GM12865 (cell line): ENCODE measurements at regions not wholly inside any gene's neighbourhood (a gene's known extent, or its start where the extent isn't known, plus 50 kb on each side); places are given as distances from the start of the nearest gene placed in this dataset.

Experiments used
- DNase-seq: peaks from one replicate; pipeline ENCODE4 v3.0.0; 2010; ENCODE audit warnings: low read depth
- H3K4me3 ChIP-seq: 2 replicates; pipeline ENCODE4 v1.5.1; 2011; ENCODE audit warnings: mild to moderate bottlenecking, low read depth, low read length, control low read depth
- TF ChIP-seq, protein P1 (sequence below): IDR thresholded peaks from 2 replicates; pipeline ENCODE4 v1.5.1; 2011; ENCODE audit warnings: low read length, control low read depth, low read depth, inconsistent platforms; ENCODE audit not compliant: insufficient read depth; ENCODE audit errors: missing control alignments

- TF ChIP-seq, protein P1, sequence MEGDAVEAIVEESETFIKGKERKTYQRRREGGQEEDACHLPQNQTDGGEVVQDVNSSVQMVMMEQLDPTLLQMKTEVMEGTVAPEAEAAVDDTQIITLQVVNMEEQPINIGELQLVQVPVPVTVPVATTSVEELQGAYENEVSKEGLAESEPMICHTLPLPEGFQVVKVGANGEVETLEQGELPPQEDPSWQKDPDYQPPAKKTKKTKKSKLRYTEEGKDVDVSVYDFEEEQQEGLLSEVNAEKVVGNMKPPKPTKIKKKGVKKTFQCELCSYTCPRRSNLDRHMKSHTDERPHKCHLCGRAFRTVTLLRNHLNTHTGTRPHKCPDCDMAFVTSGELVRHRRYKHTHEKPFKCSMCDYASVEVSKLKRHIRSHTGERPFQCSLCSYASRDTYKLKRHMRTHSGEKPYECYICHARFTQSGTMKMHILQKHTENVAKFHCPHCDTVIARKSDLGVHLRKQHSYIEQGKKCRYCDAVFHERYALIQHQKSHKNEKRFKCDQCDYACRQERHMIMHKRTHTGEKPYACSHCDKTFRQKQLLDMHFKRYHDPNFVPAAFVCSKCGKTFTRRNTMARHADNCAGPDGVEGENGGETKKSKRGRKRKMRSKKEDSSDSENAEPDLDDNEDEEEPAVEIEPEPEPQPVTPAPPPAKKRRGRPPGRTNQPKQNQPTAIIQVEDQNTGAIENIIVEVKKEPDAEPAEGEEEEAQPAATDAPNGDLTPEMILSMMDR: no peak
- DNase-seq: no peak
Measured at GRCh38 chr4:187227907-187228704, 504.4 kb upstream of the FAT1 start.

DNA sequence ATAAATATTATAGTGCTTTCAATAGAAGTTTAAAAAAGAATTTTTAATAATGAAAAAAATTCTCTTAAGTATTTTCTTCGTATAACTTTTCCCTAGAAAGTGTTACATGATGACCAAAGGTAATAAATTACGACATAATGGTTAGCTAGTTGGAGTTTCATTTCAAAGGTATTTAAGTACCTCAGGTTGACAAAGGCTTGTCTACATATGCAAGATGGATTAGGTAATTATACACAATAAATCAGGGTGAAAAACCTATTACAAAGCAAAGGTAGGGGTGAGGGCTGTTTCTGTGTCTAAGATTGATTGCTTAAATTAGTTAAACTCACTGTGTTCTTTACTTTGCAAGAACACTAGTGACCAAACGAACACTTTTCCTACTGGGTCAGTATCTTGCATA is 508.5 kb upstream of the FAT1 start:
- H3K4me3 ChIP-seq: no peak overlapping the region
- no peak for DNase-seq

More at GRCh38 chr4:187227907-187228704, 504.4 kb upstream of the FAT1 start:
- no peak overlapping the region for H3K4me3 ChIP-seq

GRCh38 chr4:187232796-187233195 is 509.1 kb upstream of the FAT1 start:
- DNase-seq: no peak
- TF ChIP-seq, protein P1: no peak
- H3K4me3 ChIP-seq: no peak overlapping the region

More for the DNA sequence above, 508.5 kb upstream of the FAT1 start:
- TF ChIP-seq, protein P1: no peak

- no peak for DNase-seq
- TF ChIP-seq, protein P1: no peak
- H3K4me3 ChIP-seq: no peak overlapping the region
Measured at GRCh38 chr4:187235456-187236170, 512.0 kb upstream of the FAT1 start.

DNA sequence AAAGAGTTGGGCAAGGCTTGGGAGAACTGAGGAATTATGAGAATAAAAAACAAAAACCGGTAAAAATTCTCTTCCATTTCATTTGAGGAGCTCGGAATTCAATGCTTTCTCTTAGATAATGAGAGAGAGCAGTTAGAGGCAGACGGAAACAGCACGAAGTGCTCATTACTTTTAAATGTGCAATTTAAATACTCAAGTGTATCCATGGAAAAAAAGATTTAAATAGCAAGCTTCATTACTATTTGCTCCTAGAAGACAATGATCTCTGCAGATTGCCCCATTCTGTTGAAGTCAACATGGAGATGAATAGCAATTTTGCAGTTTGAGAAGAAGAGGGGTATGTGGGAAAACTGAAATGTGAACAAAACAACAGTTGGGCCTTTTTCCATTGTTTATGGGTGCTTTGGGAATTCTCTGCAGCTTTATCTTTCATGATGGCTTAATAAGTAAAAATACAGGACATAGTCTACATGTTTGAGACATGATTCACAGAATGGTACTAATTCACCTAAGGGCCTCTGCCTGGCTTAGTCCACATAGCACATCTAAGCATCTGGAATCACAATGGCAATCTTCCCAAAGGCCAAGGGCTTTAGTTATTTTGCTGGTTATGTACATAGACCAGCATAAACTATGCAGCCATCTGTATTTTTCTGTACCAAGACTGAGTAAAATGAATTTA is 512.7 kb upstream of the FAT1 start:
- no peak for DNase-seq
- TF ChIP-seq, protein P1: no peak

DNA sequence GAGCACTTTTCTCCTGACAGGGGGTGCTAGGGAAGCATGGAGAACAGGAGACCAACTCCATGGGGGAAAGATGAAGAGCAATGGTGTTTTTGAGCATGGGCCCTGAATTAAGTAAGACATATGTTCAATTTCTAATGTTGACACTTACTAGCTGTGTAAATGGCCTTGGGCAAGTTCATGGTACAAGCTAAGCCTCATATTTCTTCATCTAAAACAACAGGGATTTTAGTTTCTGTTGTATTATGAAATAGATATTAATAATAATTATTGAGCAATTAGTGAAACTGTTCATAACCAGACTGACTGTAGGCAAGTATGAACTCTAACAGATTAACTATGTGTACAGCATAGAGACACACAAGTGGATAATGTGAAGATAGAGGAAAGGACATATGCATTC is 515.0 kb upstream of the FAT1 start:
- DNase-seq: no peak
- TF ChIP-seq, protein P1: no peak

More for the DNA sequence above, 512.7 kb upstream of the FAT1 start:
- no peak overlapping the region for H3K4me3 ChIP-seq

More for the DNA sequence above, 515.0 kb upstream of the FAT1 start:
- no peak overlapping the region for H3K4me3 ChIP-seq
